Spleen (tissue), 11 donors: ENCODE measurements at regions not wholly inside any gene's neighbourhood (a gene's known extent, or its start where the extent isn't known, plus 50 kb on each side); places are given as distances from the start of the nearest gene placed in this dataset.

ENCODE experiments used
- DNase-seq: peaks from one replicate; pipeline ENCODE4 v3.0.0-alpha.2; 2020
- H3K27ac ChIP-seq, 8 donors: fragments of 200-600 bp; sonication (generic) in 7 of 8; 1 replicate in 4 of 8; 2 replicates in 4 of 8; pipeline versions ENCODE4 v1.5.0 to v1.8.0; 2016 to 2021; ENCODE audit warnings: inconsistent platforms in 4 of 8, mild to moderate bottlenecking in 4 of 8, moderate library complexity in 1 of 8
- H3K27me3 ChIP-seq, 7 donors: fragments of 200-600 bp; sonication (generic) in 6 of 7; replicated peaks in 1 of 7; 1 replicate in 4 of 7; 2 replicates in 3 of 7; pipeline versions ENCODE4 v1.5.0 to v1.8.0; 2016 to 2021; ENCODE audit warnings: inconsistent platforms in 3 of 7, mild to moderate bottlenecking in 1 of 7
- H3K36me3 ChIP-seq, 6 donors: fragments of 200-600 bp; sonication (generic) in 5 of 6; 1 replicate in 4 of 6; 2 replicates in 2 of 6; pipeline versions ENCODE4 v1.5.0 to v1.8.0; 2016 to 2021; ENCODE audit warnings: inconsistent platforms in 2 of 6
- H3K4me1 ChIP-seq, 6 donors: fragments of 200-600 bp; sonication (generic) in 5 of 6; 1 replicate in 3 of 6; 2 replicates in 3 of 6; pipeline versions ENCODE4 v1.5.0 to v1.8.0; 2016 to 2021; ENCODE audit warnings: inconsistent platforms in 3 of 6
- H3K4me3 ChIP-seq, 8 donors: fragments of 200-600 bp; sonication (generic) in 7 of 8; 1 replicate in 4 of 8; 2 replicates in 4 of 8; pipeline versions ENCODE4 v1.5.0 to v1.8.0; 2016 to 2021; ENCODE audit warnings: inconsistent platforms in 4 of 8, mild to moderate bottlenecking in 4 of 8, moderate library complexity in 2 of 8
- H3K9me3 ChIP-seq, 8 donors: fragments of 200-600 bp; sonication (generic) in 7 of 8; 1 replicate in 4 of 8; 2 replicates in 4 of 8; pipeline versions ENCODE4 v1.5.0 to v1.8.0; 2016 to 2021; ENCODE audit warnings: inconsistent platforms in 4 of 8
- CTCF ChIP-seq, 11 experiments: fragments of 200-600 bp in 7 of 11; fragments of 450-650 bp in 4 of 11; sonication (generic) in 4 of 11; IDR thresholded peaks in 8 of 11; conservative IDR thresholded peaks in 3 of 11; 1 replicate in 7 of 11; 2 replicates in 4 of 11; pipeline versions ENCODE4 v1.4.0 to v1.8.0; 2016 to 2021; ENCODE audit warnings: antibody characterized with exemption in 11 of 11, inconsistent platforms in 4 of 11, mild to moderate bottlenecking in 1 of 11
- POLR2A ChIP-seq, 3 donors: fragments of 450-650 bp; IDR thresholded peaks; one replicate each; pipeline ENCODE4 v1.5.1; 2017; ENCODE audit warnings: antibody characterized with exemption in 3 of 3, mild to moderate bottlenecking in 1 of 3
- POLR2AphosphoS5 ChIP-seq, 3 donors: sonication (generic); formaldehyde crosslinking; IDR thresholded peaks; one replicate each; pipeline ENCODE4 v1.5.1; 2017; ENCODE audit warnings: antibody characterized with exemption in 3 of 3
- WGBS, 5 donors: extraction: QIAGEN DNeasy Blood & Tissue Kit in 3 of 5; methylation state at CpG; one replicate each; pipeline versions ENCODE4 v1.1.5 to v1.1.7; 2013 to 2018; 5-methylcytosine and 5-hydroxymethylcytosine counted together
- intact Hi-C: fragments of 100-400 bp; cut with DNase I; formaldehyde crosslinking; loops from one replicate; pipeline ENCODE4 v1.15.0; 2023; ENCODE audit warnings: low total_unique reads
- donor health status: healthy with polysubstance abuse.
- donor health status: DM: no; HTN: no; CAD: no; lungs with moderate emphysema.
- donor health status: DM: no; HTN: no; CAD: no.
- donor health status: Bipolar disorder and iron deficiency.
- donor health status: healthy.
- donor health status: DM: no; HTN: no; CAD: no.
- donor health status: DM: yes; HTN: yes; CAD: no.

- H3K4me1 ChIP-seq = no peaks in the 10 kb centered on the region
- H3K27ac ChIP-seq = no peak overlapping the region
- no peak for DNase-seq
- WGBS, 5 donors = 88 to 96% (median 91%) methylated on average over 3 of the region's 3 CpGs
- H3K4me3 ChIP-seq = no peak overlapping the region
- no peak for TF ChIP-seq POLR2AphosphoS5 (IDR thresholded peaks at IDR 0.05)
- TF ChIP-seq POLR2A (IDR thresholded peaks at IDR 0.05) = no peak
- TF ChIP-seq CTCF (IDR thresholded peaks at IDR 0.05 in 8 of 11, conservative IDR thresholded peaks at IDR 0.05 in 3 of 11) = no peak
- no peaks in the 10 kb centered on the region for H3K27me3 ChIP-seq
- H3K9me3 ChIP-seq = peaks cover 0 to 38% (median 22%) of the 10 kb centered on the region in 8 donors
- intact Hi-C loops = no loop called here
- no peaks in the 10 kb centered on the region for H3K36me3 ChIP-seq
Measured at GRCh38 chr3:105988540-105989212, 119.9 kb upstream of the CBLB start.

GRCh38 chr3:105996781-105997180 is 128.0 kb upstream of the CBLB start:
- Histone ChIP-seq H3K4me3 (no peak overlapping the region), H3K27me3 (no peaks in the 10 kb centered on the region), H3K4me1 (no peaks in the 10 kb centered on the region), H3K9me3 (peaks cover 0 to 46% (median 27%) of the 10 kb centered on the region in 8 donors), H3K27ac (no peak overlapping the region), H3K36me3 (no peaks in the 10 kb centered on the region)
- intact Hi-C loops = no loop called here
- TF ChIP-seq CTCF (IDR thresholded peaks at IDR 0.05 in 8 of 11, conservative IDR thresholded peaks at IDR 0.05 in 3 of 11) (no peak), POLR2AphosphoS5 (IDR thresholded peaks at IDR 0.05) (no peak), POLR2A (IDR thresholded peaks at IDR 0.05) (no peak)
- DNase-seq = no peak
- WGBS, 5 donors = 89 to 96% (median 92%) methylated on average over 4 of the region's 4 CpGs

GRCh38 chr3:105997466-105997799 is 128.6 kb upstream of the CBLB start:
- DNase-seq = no peak
- H3K9me3 ChIP-seq = peaks cover 0 to 39% (median 22%) of the 10 kb centered on the region in 8 donors
- TF ChIP-seq POLR2AphosphoS5 (IDR thresholded peaks at IDR 0.05) (no peak), CTCF (IDR thresholded peaks at IDR 0.05 in 8 of 11, conservative IDR thresholded peaks at IDR 0.05 in 3 of 11) (no peak), POLR2A (IDR thresholded peaks at IDR 0.05) (no peak)
- H3K27ac ChIP-seq = no peak overlapping the region
- H3K27me3 ChIP-seq = no peaks in the 10 kb centered on the region
- WGBS, 5 donors = 75 to 100% (median 90%) methylated on average over 1 of the region's 1 CpG
- H3K36me3 ChIP-seq = no peaks in the 10 kb centered on the region
- no peaks in the 10 kb centered on the region for H3K4me1 ChIP-seq
- intact Hi-C loops = no loop called here
- H3K4me3 ChIP-seq = no peak overlapping the region

GRCh38 chr3:105997800-105998526 is 129.2 kb upstream of the CBLB start:
- Histone ChIP-seq H3K36me3 (no peaks in the 10 kb centered on the region), H3K27me3 (no peaks in the 10 kb centered on the region), H3K4me1 (no peaks in the 10 kb centered on the region), H3K9me3 (peaks cover 0 to 34% (median 17%) of the 10 kb centered on the region in 8 donors), H3K4me3 (no peak overlapping the region), H3K27ac (peak overlapping the region in 2 of 8 donors; percentile 10 to 41)
- intact Hi-C loops = no loop called here
- 65 to 94% (median 71%) methylated on average over 3 of the region's 3 CpGs for WGBS, 5 donors
- no peak for TF ChIP-seq POLR2A (IDR thresholded peaks at IDR 0.05)
- no peak for TF ChIP-seq CTCF (IDR thresholded peaks at IDR 0.05 in 8 of 11, conservative IDR thresholded peaks at IDR 0.05 in 3 of 11)
- TF ChIP-seq POLR2AphosphoS5 (IDR thresholded peaks at IDR 0.05) = no peak
- no peak for DNase-seq
